Activated CD4-positive, alpha-beta T cell treated with anti-CD3 and anti-CD28 coated beads, Interleukin-2, Interleukin-4, amounts not matched to agents 100 ng/mL and 50 ng/mL, durations not matched to agents 16 hours and 8 hours (primary cell): ENCODE measurements at regions not wholly inside any gene's neighbourhood (a gene's known extent, or its start where the extent isn't known, plus 50 kb on each side); places are given as distances from the start of the nearest gene placed in this dataset.

Experiments
- DNase-seq: peaks from one replicate; pipeline ENCODE4 v3.0.0-alpha.2; 2020; ENCODE audit warnings: low spot score

DNA sequence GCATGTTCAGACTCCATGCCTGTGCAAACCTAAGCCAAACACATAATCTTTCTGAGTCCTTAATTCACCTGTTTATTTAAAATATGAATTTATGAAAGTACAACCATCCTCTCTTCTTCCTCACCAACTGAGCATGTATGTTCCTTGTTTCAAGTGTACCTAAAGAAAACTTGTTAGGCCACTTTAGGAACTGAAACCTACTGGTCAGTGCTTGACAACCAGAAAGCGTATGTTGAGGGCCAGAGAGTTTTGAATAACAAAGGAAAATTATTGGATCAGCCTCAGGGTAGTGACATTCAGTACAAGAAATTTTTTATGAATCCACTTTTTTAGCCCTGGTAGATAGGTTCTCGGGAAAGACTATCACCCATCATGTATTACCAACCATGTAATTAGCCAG is 847.6 kb upstream of the CELF4 start:
- no peak for DNase-seq

DNA sequence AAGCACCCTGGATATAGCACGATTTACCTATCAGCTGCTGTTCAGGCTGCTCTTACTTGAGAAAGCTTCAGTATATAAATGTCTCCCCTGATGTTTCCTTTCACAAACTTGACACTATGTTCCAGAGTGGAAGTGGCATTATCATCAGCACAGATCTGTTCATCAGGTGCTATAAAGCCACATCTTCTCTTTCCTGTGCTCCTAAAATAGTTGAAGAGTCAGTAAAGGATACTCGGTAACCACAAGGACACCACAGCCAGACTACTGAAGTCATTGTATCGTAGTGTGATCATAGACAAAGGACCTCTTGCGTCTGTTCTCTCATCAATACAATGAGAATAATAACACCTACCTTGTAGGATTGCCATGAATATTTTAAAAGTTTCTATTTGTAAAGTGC is 841.0 kb upstream of the CELF4 start:
- DNase-seq: no peak

DNA sequence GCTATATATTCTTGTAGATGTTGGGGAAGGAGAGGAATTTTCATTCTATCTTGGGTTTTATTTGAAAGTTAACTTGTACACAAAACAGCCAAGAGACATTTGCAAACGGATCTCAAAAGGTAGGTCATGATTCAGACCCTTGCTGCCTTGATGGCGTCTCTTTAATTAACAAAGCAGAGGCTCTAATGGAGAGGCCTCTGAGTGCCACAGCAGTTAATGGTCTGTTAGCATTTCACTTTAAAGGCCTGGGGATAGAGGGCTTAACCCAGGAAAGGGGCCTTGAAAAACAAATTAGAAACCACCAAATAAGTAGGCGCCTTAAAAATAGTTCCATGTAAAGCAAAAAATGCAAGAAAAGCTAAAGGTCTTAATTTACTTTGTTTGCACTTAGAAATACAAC is 836.9 kb upstream of the CELF4 start:
- no peak for DNase-seq

DNA sequence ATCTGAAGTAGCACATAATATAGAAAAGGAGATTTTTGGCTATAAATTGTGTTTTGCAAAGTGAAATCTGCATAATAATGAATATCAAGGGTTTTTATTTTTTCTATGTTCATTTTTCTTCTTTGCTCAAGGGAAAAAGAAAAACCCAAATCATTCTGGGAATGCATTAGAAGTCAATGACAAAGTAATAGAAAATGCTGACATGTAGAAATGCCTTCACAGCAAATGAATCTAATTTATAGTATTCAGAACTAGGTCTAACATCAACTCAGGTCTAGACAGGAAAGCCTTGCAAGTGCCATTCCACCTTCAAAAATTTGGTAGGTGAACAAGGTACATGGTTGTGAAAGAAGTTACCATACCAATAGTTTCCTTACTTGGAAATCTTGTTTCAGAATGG is 831.5 kb upstream of the CELF4 start:
- no peak for DNase-seq

DNA sequence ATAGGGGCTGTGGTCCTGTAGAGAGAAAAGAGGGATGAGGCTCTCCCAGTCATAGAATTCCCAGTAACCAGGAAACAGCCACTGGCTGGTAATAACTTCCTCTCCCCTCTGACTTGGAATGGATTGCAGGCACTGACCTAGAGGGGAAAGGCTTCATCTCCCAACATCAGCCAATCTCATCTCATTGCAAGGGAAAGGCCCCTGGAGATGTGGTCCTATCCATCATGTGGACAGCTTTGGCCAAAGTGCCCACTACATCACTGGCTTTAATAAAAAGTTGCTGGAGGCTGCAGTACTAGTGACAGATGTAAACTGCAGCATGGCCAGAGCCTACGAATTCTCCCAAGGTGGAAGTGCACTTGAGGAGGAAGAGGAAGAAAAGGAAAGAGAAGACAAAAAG is 820.5 kb upstream of the CELF4 start:
- DNase-seq: no peak

DNA sequence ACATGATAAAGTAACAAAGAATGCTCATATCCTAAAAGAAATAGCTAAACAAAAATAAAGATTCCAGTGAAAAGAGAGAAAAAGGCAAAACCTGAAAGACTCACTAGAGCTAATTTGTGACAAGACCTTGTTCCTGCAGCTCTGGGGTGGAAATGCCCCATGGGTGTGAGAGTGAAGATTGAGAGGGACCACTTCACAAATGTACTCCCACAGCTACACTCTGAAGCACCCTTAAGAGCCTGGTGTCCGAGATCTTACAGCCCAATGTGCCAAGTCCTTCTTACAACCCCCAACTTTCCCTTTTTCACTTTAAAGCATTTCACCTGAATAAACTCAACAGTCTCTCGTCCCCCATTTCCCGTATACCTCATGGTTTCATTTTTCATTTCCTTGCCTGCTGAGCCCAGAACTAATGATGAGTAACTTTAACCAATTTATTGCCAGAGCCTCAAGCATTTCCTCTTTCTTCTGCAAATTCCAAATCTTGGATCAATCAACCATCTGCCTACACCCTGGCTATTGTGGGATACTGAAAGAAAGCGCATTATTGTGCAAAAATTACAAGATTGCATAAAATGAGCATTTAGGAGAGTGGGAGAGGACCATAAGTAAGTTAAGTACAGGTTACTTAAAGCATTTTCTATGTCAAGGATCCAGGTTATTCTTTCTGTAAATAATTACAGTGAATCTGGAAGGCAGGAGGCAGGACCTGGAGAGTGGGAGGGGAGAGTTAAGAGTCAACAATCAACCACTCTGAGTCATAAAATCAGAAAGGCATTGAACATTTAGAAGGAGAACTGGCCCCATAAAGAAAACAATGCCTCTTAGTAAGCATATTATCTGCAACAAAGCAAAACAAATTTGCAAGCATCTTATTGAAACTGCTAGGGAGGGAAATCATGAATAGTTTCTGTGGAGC is 804.4 kb upstream of the CELF4 start:
- no peak for DNase-seq

DNA sequence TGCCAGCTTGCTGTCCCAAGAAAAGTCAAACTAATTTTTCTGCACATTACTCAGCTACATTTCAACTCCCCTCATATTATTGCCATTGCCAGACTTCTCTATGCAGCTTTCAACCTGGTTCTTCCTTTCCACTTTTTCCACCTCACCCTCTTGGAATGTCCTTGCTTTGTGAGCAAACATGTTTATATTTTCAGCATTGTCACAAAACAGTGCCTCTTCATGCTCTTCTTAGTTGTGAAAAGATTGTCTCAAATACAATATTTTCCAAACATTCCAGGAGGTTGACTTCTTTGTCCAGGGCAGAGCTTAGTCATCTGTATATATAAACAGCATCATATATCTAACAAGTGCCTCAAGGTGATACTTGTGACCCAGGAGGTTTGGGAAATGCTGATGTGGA is 803.3 kb upstream of the CELF4 start:
- DNase-seq: no peak

DNA sequence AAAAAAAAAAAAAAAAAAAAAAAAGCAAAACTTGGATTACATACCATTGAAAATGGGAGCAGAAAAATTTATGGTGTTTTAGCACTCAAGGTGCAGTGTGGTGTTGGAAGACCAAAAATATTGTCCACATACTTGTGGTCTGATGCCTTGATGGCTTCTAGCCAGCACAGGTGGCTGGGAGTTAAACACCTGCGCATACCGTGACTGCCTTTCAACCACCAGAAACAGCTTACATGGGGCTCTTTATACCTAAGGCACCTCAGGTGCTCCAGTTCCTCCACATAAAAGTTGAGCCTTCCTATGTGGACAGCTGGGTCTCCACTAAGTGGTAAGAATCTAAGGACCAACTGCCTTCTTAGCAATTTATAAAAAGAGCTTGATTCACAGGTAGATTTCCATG is 802.6 kb upstream of the CELF4 start:
- DNase-seq: no peak

DNA sequence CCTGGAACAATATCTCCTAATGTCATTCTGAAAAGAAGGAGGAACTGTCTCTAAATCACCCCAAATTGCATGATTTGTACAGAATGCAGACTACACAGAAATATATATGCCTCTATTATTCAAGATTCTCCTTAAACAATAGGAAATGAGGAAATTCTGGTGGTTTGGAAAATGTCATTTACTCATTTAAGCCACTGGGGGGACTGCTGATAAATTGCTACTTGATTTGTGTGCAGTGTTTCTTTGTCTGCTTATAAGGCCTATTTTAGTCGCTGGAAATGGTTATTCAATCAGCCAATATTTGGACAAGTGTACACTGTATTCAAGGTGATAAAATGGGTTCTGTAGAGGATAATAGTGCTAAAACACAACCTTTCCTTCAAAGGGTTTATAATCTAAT is 801.9 kb upstream of the CELF4 start:
- DNase-seq: no peak

DNA sequence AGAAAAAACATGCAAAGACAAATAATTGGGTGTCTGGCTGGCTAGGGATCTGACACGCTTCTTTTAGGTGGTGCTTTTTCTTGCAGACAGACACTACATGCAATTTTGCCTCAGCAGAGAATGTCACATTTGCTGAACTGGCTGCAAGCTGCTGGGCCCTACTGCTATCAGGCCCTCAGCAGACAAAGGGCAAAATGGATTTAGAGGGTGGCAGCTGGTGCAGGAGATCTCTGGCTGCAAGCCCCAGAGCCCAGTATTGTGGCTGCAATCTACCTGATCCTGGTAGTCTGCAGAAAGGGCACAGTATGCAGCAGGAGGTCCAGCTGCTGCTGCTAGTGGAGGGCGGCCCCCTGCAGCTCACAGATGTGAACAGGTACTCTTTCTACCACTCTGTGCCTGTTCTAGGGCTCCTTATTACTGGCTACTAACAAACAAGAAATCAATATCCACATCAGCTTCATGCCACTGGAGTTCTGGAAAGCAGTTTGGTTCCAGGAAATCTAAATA is 796.7 kb upstream of the CELF4 start:
- DNase-seq: no peak

DNA sequence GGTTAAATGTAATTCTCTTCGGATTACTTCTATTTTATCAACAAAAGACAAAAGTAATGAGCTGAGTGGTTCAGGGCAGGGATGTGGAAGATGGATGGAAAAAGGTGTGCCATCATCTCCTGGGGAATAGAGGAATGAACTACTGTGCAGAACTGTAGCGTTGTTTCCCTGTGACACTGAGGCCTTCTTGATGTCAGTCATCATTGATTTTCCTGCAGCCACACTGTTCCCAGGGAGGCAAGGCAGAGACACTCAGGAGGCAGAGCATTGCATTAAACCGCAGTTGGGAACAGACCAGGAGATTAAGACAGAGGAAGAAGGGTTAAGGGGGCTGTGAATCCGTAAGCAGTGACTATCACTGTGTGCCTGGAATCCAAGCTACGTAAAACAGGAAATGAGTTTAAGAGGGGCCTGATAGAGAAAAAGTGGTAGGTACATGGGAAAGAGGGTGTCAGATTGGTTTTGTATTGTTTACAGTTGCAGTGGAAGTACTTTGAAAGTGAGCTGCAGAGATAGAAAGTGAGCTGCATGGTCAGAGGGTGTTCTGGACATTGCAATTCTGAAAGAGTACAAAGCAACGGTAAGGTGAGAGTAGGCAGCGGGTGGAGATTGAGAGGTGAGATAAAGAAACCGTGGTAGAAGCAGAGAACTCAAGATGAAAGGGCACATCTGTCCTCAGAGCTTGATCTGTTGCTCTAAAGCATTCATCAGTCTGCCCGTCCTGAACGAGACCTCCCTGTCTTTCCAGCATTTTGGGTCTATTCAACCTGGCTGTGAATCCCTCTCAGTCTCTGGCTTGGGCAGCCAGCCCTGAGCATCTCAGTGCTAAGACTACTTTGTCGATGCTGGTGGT is 793.4 kb upstream of the CELF4 start:
- DNase-seq: no peak

DNA sequence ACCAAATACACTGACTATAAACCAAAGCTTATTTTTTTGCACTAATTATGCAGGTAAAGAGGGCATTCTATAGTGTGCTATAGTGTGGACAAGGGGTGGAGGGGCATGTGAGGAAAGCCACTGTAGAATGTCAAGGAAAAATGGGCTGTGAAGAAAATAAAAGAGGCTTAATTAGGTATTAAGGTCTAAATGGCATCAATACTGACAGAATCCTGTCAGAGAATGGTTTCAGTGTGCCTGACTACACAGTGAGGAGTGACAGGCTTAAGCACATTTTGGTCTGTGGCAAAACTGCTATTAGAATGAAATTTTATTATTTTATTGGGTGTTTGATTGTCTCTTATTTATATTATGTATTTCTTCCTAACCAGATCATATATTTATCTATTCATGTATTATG is 787.6 kb upstream of the CELF4 start:
- DNase-seq: no peak

DNA sequence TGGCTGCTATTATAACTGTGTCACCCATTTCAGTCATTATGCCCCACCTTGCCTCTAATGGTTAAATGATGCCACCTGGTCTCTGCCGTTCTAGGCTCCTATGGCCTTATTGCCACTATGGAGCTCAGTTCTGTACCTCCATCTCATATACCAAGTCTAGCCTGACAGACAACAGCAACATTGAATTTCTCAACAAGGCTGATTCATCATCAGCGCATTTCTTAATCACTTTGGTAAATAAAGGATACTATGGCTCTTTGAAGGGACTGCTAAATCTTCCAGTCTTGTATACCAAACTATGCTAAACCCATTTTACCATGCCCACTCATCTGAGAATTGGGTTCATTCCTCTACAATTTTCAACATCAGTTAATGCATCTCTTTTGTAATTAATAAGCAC is 784.5 kb upstream of the CELF4 start:
- DNase-seq: no peak

DNA sequence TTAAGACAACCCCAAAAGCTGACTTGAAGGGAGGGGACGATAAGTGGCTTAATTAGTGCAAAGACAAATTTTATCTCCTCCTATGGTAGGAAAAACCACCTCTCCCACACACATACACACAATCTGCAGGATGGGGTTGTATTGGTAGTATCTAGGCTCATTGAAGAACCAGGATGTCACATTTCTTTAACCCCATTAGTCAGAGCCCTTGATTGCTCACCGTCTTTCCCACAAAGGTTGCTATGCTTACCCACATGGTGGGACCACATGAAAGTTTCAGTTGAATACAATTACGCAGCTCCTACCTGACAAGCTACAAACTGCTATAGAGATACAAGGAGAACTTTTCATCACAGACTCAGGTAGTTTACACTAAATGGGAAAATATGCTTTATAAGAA is 765.0 kb upstream of the CELF4 start:
- peak; percentile 1 for DNase-seq

DNA sequence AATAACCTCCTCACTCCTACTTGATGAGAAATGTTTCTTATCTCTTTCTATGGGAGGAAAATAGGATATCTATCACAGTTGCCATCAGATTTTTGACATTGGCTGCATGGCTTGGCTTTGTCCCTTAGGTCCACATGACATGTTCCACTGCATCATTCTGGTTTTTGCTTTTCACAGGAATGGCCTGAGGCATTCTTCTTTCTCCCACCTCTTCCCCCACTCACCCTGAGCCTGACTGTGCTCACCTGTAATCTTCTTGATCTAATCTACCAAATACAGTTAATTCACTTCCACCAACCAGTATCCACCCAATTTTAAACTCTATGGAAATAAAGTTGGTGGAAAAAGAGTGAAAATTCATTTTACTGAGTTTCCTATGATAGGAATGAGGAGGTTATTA is 763.5 kb upstream of the CELF4 start:
- no peak for DNase-seq

DNA sequence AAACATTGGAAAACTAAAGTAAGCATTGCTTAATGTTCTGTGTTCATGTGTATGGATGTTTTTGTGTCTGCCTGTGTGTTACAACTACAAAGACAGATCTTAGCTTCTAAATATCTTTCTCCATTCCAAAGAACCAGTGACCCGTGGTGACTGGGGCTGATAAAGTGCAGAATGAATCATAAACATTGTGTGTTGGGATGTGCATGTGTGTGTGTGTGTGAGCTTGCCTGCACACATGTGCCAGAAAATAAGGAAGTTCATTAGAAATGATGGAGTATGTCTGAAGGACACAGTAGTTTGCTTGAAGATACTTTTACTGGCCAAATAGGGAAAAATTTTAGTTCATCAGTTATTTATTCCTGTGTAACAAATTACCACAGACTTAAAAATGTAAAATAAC is 756.6 kb upstream of the CELF4 start:
- DNase-seq: no peak

DNA sequence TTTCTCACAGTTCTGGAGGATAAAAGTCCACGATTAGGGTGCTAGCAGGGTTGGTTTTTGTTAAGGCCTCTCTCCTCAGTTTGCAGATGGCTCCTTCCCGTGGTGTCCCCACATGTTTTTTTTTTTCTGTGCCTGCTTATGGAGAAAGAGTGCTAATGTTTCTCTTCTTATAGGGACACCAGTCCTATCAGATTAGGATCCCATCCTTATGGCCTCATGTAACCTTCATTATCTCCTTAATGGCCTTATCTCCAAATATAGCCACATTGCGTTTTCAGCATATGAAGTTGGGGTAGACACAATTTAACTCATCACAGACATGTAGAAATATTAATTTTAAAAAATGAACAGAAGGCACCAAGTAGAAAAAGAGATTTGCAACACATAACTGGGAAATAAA is 755.7 kb upstream of the CELF4 start:
- DNase-seq: no peak

DNA sequence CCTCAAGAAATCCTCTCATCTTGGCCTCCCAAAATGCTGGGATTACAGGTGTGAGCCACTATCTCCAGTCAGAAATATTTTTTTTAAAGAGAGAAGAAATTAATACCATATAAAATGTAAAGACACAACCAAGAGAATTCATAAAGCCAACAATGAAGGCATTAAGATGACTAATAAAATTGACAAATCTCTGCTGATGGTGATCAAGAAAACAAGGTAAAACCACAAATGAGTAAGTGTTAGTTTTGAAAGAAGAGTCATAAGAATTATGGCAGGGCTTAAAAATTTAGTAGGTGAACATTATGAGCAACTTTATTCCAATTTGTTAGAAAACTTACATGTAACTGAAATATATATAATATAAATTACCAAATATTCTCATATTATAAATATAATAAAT is 752.8 kb upstream of the CELF4 start:
- peak; percentile 0 for DNase-seq

DNA sequence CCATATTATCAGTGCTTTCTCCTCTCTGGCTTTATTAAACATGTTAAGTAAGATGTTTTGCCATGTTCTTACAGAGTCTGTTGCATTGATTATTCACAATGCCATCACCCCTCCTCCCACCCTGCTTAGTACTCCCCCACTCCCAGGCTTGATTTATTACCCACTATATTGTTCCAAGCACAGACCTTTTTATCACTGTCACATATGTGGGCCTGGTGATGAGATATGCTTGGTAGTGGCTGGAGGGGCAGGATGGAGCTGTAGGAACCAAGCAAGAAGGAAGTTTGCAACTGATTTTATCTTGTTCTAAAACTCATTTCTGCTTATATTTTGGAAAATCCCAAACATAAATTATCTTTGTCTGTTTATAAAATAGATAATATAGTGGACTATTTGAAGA is 748.2 kb upstream of the CELF4 start:
- no peak for DNase-seq

DNA sequence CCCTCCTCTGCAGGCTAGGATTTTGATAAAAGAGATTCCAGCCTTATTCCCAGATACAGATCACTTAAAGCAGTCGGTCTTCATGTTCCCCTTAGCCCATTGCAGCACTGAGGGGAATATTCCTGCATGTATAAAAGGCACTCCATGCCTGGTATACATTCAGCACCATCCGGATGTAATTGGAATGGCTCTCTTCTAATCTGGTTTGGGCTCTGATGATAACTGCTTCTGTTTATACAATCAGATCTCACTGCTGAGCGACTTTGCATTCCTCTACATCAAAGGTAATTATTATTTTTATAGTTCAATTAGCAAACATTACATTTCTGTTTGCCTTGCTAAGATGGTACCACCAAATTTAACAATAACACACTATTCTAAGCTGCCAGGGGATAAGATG is 746.9 kb upstream of the CELF4 start:
- DNase-seq: no peak

DNA sequence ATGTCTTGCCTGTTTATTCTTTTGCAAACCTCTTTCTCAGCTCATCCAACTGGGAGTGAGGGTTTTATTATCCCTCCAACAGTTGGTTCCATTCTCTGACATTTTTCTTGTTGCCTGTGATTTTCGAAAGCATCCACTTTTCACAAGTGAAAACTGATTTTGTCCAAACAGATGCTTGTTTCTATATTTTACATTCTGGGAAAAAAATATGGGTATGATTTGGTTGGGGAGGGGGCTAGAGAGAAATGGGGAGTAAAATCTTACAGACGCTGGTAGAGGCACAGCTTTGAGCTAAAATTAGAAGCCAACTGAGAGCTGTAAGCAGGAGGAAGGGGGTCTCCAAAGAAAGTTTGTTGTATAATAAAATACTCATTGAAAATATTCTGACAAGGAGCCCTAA is 745.3 kb upstream of the CELF4 start:
- no peak for DNase-seq

DNA sequence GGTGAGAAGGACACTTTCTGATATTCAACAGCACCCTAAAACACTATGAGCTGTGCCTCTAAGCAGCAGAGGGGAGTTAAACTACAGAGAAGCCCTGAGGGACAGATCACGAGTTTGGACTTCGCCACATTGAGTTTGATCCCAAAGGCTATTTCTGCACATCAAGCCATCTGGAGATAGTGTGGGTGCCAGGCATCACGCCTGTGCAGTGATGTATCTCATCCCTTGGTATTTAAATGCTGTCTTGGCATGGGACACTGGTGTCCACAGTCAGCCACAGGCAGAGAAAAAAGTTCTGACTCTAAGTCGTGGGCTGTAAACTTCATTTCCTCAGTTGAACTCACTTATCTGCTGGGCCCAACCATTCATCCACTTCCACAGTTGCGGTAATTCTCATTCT is 742.3 kb upstream of the CELF4 start:
- no peak for DNase-seq

DNA sequence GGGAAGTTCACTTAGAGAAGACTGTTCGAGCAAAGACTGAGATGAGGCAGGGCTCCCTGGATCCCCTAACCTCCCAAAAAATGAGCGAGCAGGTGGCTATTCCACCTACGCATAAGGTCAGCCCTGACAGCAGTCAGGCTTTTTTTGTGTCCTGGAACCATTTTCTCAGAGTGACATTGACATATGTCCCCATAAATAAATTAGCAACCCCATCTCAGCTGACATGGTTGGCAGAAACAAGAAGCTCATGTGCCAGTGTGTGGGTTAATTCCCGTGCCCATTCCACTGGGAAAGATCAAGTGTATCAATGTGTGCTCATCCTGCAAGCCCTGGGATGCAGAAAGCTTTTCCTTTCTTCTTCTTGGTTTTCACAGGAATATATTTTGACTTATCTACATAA is 740.4 kb upstream of the CELF4 start:
- no peak for DNase-seq
